Sigmoid colon (tissue), 6 donors: ENCODE measurements at regions not wholly inside any gene's neighbourhood (a gene's known extent, or its start where the extent isn't known, plus 50 kb on each side); places are given as distances from the start of the nearest gene placed in this dataset.
A peak's percentile ranks its signal among the peaks of the same experiment; 100 is the strongest.
"Not testable (repeated sequence)": the region's sequence is repeated elsewhere in the genome, so short reads cannot be mapped to it uniquely, and the experiment has no call there.

Experiments
- DNase-seq: peaks from one replicate; pipeline ENCODE4 v3.0.0-alpha.2; 2019
- H3K27ac ChIP-seq, 4 donors: fragments of 200-600 bp; sonication (generic); one replicate each; pipeline ENCODE4 v1.5.1; 2016 to 2019; ENCODE audit warnings: mild to moderate bottlenecking in 1 of 4
- H3K27me3 ChIP-seq, 3 donors: fragments of 200-600 bp; sonication (generic); one replicate each; pipeline ENCODE4 v1.5.1; 2019; ENCODE audit warnings: mild to moderate bottlenecking in 1 of 3
- H3K36me3 ChIP-seq, 4 donors: fragments of 200-600 bp; sonication (generic); one replicate each; pipeline ENCODE4 v1.5.1; 2016 to 2019
- H3K4me1 ChIP-seq, 4 donors: fragments of 200-600 bp; sonication (generic); one replicate each; pipeline ENCODE4 v1.5.1; 2017 to 2019
- H3K4me3 ChIP-seq, 4 donors: fragments of 200-600 bp; sonication (generic); one replicate each; pipeline ENCODE4 v1.5.1; 2017 to 2019; ENCODE audit warnings: mild to moderate bottlenecking in 2 of 4, moderate library complexity in 1 of 4
- H3K9me3 ChIP-seq, 4 donors: fragments of 200-600 bp in 3 of 4; sonication (generic) in 3 of 4; one replicate each; pipeline versions ENCODE4 v1.5.1 to v1.6.1; 2013 to 2019
- EP300 ChIP-seq, 4 donors: sonication (generic); formaldehyde crosslinking; IDR thresholded peaks; one replicate each; pipeline ENCODE4 v1.6.1; 2017; ENCODE audit warnings: antibody characterized with exemption in 4 of 4
- POLR2A ChIP-seq, 2 donors: fragments of 450-650 bp; IDR thresholded peaks; one replicate each; pipeline ENCODE4 v1.6.1; 2016; ENCODE audit warnings: antibody characterized with exemption in 2 of 2, mild to moderate bottlenecking in 2 of 2, moderate library complexity in 2 of 2
- POLR2AphosphoS5 ChIP-seq, 4 donors: sonication (generic); formaldehyde crosslinking; IDR thresholded peaks; one replicate each; pipeline ENCODE4 v1.6.1; 2017; ENCODE audit warnings: antibody characterized with exemption in 4 of 4
- WGBS, 2 donors: extraction: QIAGEN DNeasy Blood & Tissue Kit; methylation state at CpG; one replicate each; pipeline ENCODE4 v1.1.7; 2013; 5-methylcytosine and 5-hydroxymethylcytosine counted together
- intact Hi-C: fragments of 100-400 bp; cut with DNase I; formaldehyde crosslinking; loops from one replicate; pipeline ENCODE4 v1.15.1; 2023
- TF ChIP-seq, protein P1 (sequence below), 4 experiments: fragments of 450-650 bp in 3 of 4; fragments of 200-600 bp in 1 of 4; IDR thresholded peaks; one replicate each; pipeline ENCODE4 v1.5.1; 2016 to 2019; ENCODE audit warnings: antibody characterized with exemption in 4 of 4, mild to moderate bottlenecking in 3 of 4, moderate library complexity in 2 of 4
- donor health status: healthy with polysubstance abuse.
- donor health status: healthy.

DNA sequence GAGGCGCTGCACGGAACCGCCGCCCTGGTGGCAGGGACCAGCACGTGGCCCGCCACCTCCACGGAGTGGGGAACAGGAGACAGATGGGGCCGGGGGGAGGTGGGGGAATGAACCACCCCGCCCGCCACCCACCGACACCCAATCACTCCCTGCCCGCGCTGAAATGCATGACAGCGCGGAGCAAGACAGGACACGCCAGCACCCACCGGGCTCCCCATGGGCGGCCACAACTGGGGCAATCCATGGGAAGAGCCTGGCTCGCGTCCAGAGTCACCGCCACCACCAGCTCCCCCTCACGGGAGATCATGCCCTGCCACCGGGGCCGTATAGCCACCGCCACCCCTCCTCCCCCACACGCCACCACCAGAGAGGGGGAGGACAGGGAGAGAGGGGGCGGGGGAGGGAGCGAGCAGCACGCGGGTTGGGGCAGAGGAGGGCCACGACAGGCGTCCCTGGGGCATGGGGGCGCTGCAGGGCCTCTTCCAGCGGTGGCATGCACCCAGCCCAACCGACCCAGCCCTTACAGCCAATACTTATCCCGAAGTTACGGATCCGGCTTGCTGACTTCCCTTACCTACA, 744.3 kb upstream of the DEFB115 start:
- 89 to 93% methylated on average over 38 of the region's 38 CpGs for WGBS, 2 donors
- intact Hi-C loops: no loop called here
- no peak for DNase-seq

DNA sequence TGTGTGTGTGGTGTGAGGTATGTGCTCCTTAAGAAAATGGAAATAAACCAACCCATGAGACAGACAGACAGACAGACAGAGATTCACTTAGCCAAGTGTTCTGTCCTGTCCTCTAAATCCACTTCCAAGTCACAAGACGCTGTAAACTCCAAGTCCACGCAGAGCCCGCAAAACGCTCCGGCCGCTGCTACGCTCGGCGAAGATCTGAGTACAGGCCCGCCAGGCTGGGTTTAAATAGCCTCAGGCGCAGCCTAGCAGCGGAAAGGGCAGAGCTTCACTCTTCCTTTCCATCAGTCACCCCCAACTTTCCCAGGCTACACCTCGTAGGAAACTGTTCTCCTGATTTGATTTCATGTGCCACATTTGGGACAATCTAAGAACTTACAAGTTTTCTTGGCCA, 741.5 kb upstream of the DEFB115 start:
- H3K27me3 ChIP-seq, H3K4me1 ChIP-seq, intact Hi-C loops, H3K4me3 ChIP-seq, H3K36me3 ChIP-seq, DNase-seq, H3K9me3 ChIP-seq, H3K27ac ChIP-seq: not testable (repeated sequence)
- 92 to 95% methylated on average over 13 of the region's 13 CpGs for WGBS, 2 donors

More for the DNA sequence above, 744.3 kb upstream of the DEFB115 start:
- Histone ChIP-seq H3K27me3 (no peaks in the 10 kb centered on the region), H3K9me3 (peaks cover 0 to 5% (median 0%) of the 10 kb centered on the region in 4 donors), H3K36me3 (no peaks in the 10 kb centered on the region), H3K27ac (no peak overlapping the region), H3K4me1 (no peaks in the 10 kb centered on the region), H3K4me3 (no peak overlapping the region)
- TF ChIP-seq POLR2A (IDR thresholded peaks at IDR 0.05) (no peak), POLR2AphosphoS5 (IDR thresholded peaks at IDR 0.05) (no peak), EP300 (IDR thresholded peaks at IDR 0.05) (no peak)
- TF ChIP-seq, protein P1, sequence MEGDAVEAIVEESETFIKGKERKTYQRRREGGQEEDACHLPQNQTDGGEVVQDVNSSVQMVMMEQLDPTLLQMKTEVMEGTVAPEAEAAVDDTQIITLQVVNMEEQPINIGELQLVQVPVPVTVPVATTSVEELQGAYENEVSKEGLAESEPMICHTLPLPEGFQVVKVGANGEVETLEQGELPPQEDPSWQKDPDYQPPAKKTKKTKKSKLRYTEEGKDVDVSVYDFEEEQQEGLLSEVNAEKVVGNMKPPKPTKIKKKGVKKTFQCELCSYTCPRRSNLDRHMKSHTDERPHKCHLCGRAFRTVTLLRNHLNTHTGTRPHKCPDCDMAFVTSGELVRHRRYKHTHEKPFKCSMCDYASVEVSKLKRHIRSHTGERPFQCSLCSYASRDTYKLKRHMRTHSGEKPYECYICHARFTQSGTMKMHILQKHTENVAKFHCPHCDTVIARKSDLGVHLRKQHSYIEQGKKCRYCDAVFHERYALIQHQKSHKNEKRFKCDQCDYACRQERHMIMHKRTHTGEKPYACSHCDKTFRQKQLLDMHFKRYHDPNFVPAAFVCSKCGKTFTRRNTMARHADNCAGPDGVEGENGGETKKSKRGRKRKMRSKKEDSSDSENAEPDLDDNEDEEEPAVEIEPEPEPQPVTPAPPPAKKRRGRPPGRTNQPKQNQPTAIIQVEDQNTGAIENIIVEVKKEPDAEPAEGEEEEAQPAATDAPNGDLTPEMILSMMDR (IDR thresholded peaks at IDR 0.05): no peak

DNA sequence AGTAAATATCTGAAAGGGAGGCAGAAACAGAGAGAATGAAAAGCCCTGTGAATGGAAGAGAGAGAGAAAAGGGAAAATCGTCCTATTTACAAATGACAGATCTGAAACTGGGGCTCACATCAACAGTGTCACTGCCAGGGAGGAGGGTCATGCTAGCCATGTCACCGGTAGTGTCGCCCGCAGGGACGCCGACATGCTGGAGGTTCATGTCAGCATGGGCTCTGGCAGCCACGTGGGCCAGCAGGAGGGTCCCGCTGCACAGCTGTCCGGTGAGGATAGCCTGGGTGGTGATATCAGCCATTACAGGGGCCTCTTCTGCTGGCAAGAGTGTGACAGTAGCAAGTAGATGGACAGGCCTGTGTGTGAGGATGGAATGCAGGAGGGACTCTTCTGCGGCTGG, 738.6 kb upstream of the DEFB115 start:
- intact Hi-C loops, H3K27ac ChIP-seq, DNase-seq, H3K4me3 ChIP-seq, H3K36me3 ChIP-seq, H3K4me1 ChIP-seq, H3K27me3 ChIP-seq, H3K9me3 ChIP-seq: not testable (repeated sequence)
- WGBS, 2 donors: 88 to 90% methylated on average over 10 of the region's 10 CpGs

DNA sequence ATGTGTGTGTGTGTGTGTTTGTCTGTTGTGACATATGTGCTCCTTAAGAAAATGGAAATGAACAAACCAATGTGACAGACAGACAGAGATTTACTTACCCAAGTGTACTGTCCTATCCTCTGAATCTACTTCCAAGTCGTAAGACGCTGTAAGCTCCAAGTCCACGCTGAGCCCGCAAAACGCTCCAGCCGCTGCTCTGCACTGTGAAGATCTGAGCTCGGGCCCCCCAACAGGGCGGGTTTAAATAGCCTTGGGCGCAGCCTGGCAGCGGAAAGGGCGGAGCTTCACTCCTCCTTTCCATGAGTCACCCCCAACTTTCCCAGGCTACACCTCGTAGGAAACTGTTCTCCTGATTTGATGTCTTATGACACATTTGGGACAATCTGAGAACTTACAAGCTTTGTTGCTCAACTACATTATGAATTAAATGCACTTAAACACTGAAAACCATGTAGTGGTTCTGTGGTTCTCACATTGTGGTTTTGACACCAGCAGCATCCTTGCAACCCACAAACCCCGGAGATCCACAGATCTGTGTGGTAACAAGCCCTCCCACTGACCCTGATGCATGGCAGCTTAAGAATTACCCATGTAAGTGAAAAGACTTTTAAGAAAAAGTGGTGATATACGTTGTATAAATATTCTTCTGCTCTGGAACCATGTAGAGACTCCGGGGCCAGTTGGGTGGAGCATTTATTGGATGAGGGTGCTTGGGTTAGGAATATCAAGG, 735.6 kb upstream of the DEFB115 start:
- H3K27ac ChIP-seq, H3K36me3 ChIP-seq, H3K9me3 ChIP-seq, DNase-seq, intact Hi-C loops, H3K4me1 ChIP-seq, H3K27me3 ChIP-seq, H3K4me3 ChIP-seq: not testable (repeated sequence)
- 89 to 90% methylated on average over 15 of the region's 15 CpGs for WGBS, 2 donors

DNA sequence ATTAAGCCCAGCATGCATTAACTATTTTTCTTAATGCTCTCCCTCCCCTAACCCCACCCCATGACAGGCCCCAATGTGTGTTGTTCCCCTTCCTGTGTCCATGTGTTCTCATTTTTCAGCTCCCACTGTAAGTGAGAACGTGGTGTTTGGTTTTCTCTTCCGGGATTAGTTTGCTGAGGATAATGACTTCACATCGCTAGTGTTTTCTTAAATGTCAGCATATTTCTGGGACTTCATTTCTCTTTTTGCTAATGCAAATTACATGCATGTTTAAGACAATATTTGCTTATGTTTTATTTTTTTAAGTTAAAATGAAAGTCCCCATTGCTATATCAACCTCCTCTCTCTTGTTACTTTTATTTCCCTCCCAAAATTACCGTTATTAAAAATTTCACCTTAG, 733.3 kb upstream of the DEFB115 start:
- H3K36me3 ChIP-seq, H3K27ac ChIP-seq, H3K4me3 ChIP-seq, H3K27me3 ChIP-seq, H3K4me1 ChIP-seq, intact Hi-C loops, H3K9me3 ChIP-seq, DNase-seq: not testable (repeated sequence)
- WGBS, 2 donors: 84 to 87% methylated on average over 4 of the region's 4 CpGs

DNA sequence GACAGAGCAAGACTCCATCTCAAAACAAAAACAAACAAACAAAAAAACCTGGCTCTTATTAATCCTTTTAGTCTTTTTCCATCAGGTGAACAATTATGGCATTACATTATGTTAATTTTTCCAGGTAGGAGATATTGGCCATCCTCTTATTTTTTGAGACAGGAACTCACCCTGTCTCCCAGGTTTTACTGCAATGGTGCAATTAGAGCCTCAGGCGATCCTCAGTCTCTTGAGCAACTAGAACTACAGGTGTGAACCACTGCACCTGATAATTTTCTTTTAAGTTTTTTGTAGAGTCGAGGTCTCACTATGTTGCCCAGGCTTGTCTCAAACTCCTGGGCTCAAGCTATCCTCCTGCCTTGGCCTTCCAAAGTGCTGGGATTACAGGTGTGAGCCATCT, 732.7 kb upstream of the DEFB115 start:
- WGBS, 2 donors: 64 to 76% methylated on average over 2 of the region's 2 CpGs
- not testable (repeated sequence) for H3K4me3 ChIP-seq

DNA sequence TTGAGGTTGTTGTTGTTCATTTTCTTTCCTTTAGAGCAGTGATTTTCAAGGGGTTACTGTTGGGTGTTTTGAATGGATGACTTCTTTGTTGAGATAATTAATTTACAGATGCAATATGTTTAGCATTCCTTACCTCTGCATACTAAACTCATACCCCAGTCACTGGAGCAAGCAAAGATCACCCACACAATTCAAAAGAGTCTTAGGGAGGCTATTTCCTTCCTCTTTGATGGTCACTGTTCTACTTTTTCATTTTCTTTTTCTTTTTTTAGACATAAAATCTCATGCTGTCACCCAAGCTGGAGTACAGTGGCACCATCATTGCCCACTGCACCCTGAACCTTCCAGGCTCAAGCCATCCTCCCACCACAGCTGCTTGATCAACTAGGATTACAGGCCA, 723.8 kb upstream of the DEFB115 start:
- intact Hi-C loops, H3K27ac ChIP-seq: not testable (repeated sequence)

More for the DNA sequence above, 732.7 kb upstream of the DEFB115 start:
- DNase-seq, H3K27ac ChIP-seq, H3K36me3 ChIP-seq, intact Hi-C loops, H3K27me3 ChIP-seq, H3K9me3 ChIP-seq, H3K4me1 ChIP-seq: not testable (repeated sequence)

DNA sequence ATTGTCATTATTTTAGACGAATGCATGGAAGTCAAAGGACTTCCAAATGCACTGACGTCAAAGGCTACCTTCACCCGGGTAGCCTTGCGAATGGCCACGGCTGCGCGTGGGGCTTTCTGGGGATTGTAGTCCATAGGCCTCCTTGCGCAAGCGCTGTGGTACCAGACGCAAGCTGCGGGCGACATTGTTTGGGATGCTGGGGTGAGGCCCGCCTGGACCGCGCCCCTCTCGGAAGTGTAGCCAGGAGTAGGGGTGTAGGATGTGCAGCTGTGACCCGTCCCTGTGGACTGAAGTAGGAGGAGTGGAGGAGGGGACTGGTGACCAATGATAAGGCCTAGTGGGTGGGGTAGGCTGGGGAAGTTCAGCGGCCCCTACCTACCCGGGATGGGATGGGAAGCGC, 720.0 kb upstream of the DEFB115 start:
- DNase-seq, H3K4me1 ChIP-seq, H3K9me3 ChIP-seq, intact Hi-C loops, H3K27me3 ChIP-seq, H3K27ac ChIP-seq, H3K36me3 ChIP-seq: not testable (repeated sequence)
- H3K4me3 ChIP-seq: peak overlapping the region in 3 of 4 donors; percentile 30 to 37 (median 31)
- 19 to 47% methylated on average over 20 of the region's 20 CpGs for WGBS, 2 donors

More for the DNA sequence above, 723.8 kb upstream of the DEFB115 start:
- H3K4me3 ChIP-seq, H3K9me3 ChIP-seq, H3K36me3 ChIP-seq, H3K27me3 ChIP-seq, DNase-seq, H3K4me1 ChIP-seq: not testable (repeated sequence)

DNA sequence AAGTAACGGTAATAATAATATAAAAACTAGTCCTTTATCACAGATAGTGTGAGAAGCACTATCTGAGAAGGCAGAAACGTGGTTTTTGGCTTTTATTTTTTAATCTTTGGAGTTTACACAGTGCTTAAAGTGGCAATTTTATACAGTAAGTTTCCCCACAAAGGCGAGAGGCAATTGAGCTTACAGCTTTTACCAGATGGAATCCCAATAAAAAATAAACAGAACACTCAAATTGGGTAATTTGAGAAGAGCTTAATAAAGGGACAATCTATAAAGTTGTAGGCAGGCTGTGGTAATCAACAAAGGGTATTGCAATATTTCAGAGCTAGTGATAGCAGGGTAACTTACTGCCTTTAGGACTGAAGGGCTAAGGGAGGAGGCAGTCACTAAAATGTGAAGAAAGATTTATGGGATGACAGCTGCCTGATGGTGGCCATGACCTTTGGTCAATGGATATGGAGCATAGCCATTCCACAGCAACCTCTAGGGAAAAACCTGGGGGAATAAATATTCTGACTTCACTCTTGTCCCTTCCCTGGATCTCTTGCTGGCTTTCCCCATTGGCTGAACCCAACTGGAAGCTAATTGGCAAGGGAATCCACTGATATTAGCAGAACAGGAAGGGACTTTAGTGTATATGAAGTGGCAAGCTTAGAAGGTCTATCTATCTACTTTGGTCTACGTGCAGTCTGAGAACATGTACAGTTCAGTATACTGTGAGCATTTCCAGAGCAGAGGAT, 717.0 kb upstream of the DEFB115 start:
- DNase-seq, H3K4me3 ChIP-seq, H3K27me3 ChIP-seq, H3K36me3 ChIP-seq, H3K9me3 ChIP-seq, H3K4me1 ChIP-seq, intact Hi-C loops, H3K27ac ChIP-seq: not testable (repeated sequence)
- 68 to 76% methylated on average over 3 of the region's 4 CpGs for WGBS, 2 donors

DNA sequence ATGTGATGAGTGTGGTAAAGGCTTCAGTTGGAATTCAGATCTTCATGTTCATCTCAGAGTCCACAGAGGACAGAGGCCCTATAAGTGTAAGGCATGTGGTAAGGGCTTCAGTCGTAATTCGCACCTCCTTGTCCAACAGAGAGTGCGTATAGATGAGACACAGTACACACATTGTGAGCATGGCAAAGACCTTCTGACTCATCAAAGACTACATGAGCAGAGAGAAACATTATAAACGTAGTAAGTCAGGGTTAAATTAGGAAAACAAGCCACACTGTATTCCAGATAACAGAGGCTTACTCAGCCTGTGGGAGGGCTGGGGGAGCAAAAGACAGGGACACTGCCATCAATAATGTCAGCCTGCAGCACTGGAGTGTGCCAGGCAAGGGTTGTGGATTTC, 706.2 kb upstream of the DEFB115 start:
- H3K9me3 ChIP-seq, intact Hi-C loops, H3K27me3 ChIP-seq, H3K27ac ChIP-seq, H3K4me3 ChIP-seq, H3K36me3 ChIP-seq, DNase-seq, H3K4me1 ChIP-seq: not testable (repeated sequence)
- WGBS, 2 donors: 49 to 67% methylated on average over 4 of the region's 4 CpGs

DNA sequence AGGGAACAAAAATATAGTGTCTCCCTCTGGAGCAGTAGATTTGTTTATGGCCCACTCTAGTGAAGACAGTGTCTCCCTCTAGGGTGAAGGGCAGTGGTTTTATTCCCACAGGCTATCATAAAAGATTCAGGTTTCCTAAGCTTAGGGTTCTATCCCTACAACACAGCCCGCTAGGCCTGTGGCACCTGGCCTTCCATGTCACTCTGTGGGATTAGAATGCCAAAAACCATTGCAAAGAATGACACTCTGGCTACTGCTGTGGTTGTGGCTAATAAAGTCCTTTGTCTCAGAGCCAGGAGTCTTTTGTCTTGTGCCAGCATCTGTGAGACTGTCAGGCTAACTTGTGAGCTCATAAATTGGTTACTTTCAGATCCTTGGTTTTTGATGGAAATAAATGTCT, 700.7 kb upstream of the DEFB115 start:
- WGBS, 2 donors: 57 to 58% methylated on average over 1 of the region's 1 CpG
- H3K4me1 ChIP-seq, H3K4me3 ChIP-seq, H3K27ac ChIP-seq, DNase-seq, H3K27me3 ChIP-seq, H3K9me3 ChIP-seq, H3K36me3 ChIP-seq, intact Hi-C loops: not testable (repeated sequence)
